Liver (tissue), 8 donors: ENCODE measurements at regions not wholly inside any gene's neighbourhood (a gene's known extent, or its start where the extent isn't known, plus 50 kb on each side); places are given as distances from the start of the nearest gene placed in this dataset.

Experiments
- DNase-seq: peaks from one replicate; pipeline ENCODE4 v3.0.0-alpha.2; 2017; ENCODE audit warnings: low spot score
- H3K27ac ChIP-seq, 2 donors: one replicate each; pipeline ENCODE4 v1.7.0; 2013; ENCODE audit warnings: inconsistent platforms in 2 of 2, low read length in 2 of 2, control low read depth in 1 of 2, low read depth in 1 of 2, mild to moderate bottlenecking in 1 of 2
- H3K27me3 ChIP-seq, 4 donors: one replicate each; pipeline versions ENCODE4 v1.6.1 to v1.7.0; 2013; ENCODE audit warnings: low read length in 3 of 4, inconsistent platforms in 1 of 4, mild to moderate bottlenecking in 1 of 4, moderate library complexity in 1 of 4; ENCODE audit not compliant: control insufficient read depth in 4 of 4, insufficient read depth in 4 of 4
- H3K36me3 ChIP-seq, 4 donors: one replicate each; pipeline versions ENCODE4 v1.6.1 to v1.7.0; 2013; ENCODE audit warnings: low read length in 3 of 4, mild to moderate bottlenecking in 3 of 4, low read depth in 1 of 4, moderate library complexity in 1 of 4; ENCODE audit not compliant: control insufficient read depth in 4 of 4, insufficient read depth in 3 of 4
- H3K4me1 ChIP-seq, 4 donors: one replicate each; pipeline versions ENCODE4 v1.6.1 to v1.7.0; 2013; ENCODE audit warnings: low read length in 3 of 4, mild to moderate bottlenecking in 3 of 4, moderate library complexity in 1 of 4; ENCODE audit not compliant: control insufficient read depth in 4 of 4, insufficient read depth in 4 of 4
- H3K4me3 ChIP-seq, 3 donors: one replicate each; pipeline versions ENCODE4 v1.6.1 to v1.7.0; 2013; ENCODE audit warnings: low read length in 3 of 3, control low read depth in 1 of 3, low read depth in 1 of 3, mild to moderate bottlenecking in 1 of 3
- H3K9ac ChIP-seq, 2 donors: one replicate each; pipeline ENCODE4 v1.7.0; 2013; ENCODE audit warnings: low read length in 2 of 2, mild to moderate bottlenecking in 2 of 2, moderate library complexity in 2 of 2, control low read depth in 1 of 2, low read depth in 1 of 2
- H3K9me3 ChIP-seq, 4 donors: one replicate each; pipeline versions ENCODE4 v1.6.1 to v1.7.0; 2013; ENCODE audit warnings: low read length in 3 of 4; ENCODE audit not compliant: control insufficient read depth in 4 of 4
- CTCF ChIP-seq: fragments of 150-350 bp; IDR thresholded peaks from 2 replicates; pipeline ENCODE4 v1.5.1; 2017; ENCODE audit warnings: improper control_type of control experiment, low read depth, low read length; ENCODE audit not compliant: missing input control
- EGR1 ChIP-seq, 2 donors: IDR thresholded peaks; 2 replicates each; pipeline ENCODE4 v1.6.1; 2016 to 2018; ENCODE audit warnings: antibody characterized with exemption in 2 of 2, low read depth in 2 of 2
- FOXA2 ChIP-seq: IDR thresholded peaks from 2 replicates; pipeline ENCODE4 v1.6.1; 2016; ENCODE audit warnings: antibody characterized with exemption
- GABPA ChIP-seq, 2 donors: IDR thresholded peaks in 1 of 2; conservative IDR thresholded peaks in 1 of 2; 2 replicates each; pipeline ENCODE4 v1.6.1; 2016; ENCODE audit warnings: antibody characterized with exemption in 2 of 2, mild to moderate bottlenecking in 1 of 2, moderate library complexity in 1 of 2
- HNF4A ChIP-seq, 2 donors: conservative IDR thresholded peaks; 2 replicates each; pipeline ENCODE4 v1.6.1; 2016; ENCODE audit warnings: antibody characterized with exemption in 2 of 2, mild to moderate bottlenecking in 2 of 2
- JUND ChIP-seq, 2 donors: IDR thresholded peaks; 2 replicates each; pipeline ENCODE4 v1.6.1; 2016; ENCODE audit warnings: antibody characterized with exemption in 2 of 2
- NR2F2 ChIP-seq: IDR thresholded peaks from 2 replicates; pipeline ENCODE4 v1.6.1; 2016; ENCODE audit warnings: antibody characterized with exemption
- RAD21 ChIP-seq, 2 donors: IDR thresholded peaks; 2 replicates each; pipeline ENCODE4 v1.6.1; 2016; ENCODE audit warnings: antibody characterized with exemption in 2 of 2, mild to moderate bottlenecking in 2 of 2
- REST ChIP-seq: IDR thresholded peaks from 2 replicates; pipeline ENCODE4 v1.6.1; 2016; ENCODE audit warnings: antibody characterized with exemption, mild to moderate bottlenecking
- RXRA ChIP-seq, 2 donors: IDR thresholded peaks; 2 replicates each; pipeline ENCODE4 v1.6.1; 2017 to 2018; ENCODE audit warnings: antibody characterized with exemption in 2 of 2, mild to moderate bottlenecking in 1 of 2
- SP1 ChIP-seq: IDR thresholded peaks from 2 replicates; pipeline ENCODE4 v1.6.1; 2018; ENCODE audit warnings: antibody characterized with exemption, mild to moderate bottlenecking
- ZBTB33 ChIP-seq: IDR thresholded peaks from 2 replicates; pipeline ENCODE4 v1.6.1; 2016; ENCODE audit warnings: antibody characterized with exemption
- WGBS: extraction: QIAGEN DNeasy Blood & Tissue Kit; methylation state at CpG from one replicate; pipeline ENCODE4 v1.1.7; 2013; 5-methylcytosine and 5-hydroxymethylcytosine counted together
- TF ChIP-seq, protein P1 (sequence below): IDR thresholded peaks from 2 replicates; pipeline ENCODE4 v1.6.1; 2016; ENCODE audit warnings: antibody characterized with exemption
- donor health status: healthy.
- donor health status: healthy.
- donor health status: healthy.
- donor health status: healthy.
- donor health status: healthy.

DNA sequence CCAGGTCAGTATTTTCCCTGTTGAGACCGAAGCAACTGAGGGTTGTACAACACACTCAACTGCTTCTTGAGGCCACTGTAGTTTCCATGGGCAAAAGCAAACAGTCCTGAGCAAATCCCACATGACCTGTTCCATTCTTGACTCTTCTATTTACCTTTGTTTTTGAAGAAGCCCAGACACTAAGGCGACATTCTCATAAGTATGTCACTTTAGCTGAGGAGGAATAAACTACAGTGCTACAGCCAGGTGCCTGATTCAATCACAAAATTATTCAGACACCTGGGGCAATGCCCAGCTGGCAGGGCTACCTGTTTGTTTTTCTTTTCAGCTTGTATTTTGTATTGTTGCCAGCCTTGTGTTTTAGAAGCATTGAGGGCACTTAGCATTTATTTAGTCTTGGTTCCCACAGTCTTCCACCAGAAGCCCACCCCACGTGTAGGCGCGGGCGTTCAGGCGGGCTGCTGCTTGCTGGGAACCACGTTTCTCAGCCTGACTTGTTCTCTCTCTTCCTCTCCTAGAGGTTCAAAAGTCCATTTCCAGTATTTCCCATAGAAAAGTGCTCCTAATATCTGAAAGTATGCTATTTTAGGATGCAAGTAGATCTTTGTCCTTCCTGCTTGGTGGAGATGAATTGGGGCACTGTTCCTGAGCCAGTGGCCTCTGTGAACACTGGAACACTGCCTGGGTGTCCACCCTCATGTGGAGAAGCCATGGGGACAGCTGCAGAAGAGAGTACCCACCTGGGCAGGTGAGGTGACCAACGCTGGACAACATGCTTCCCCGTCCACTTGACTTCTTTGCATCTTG is 99.0 kb upstream of the COPS8 start:
- Histone ChIP-seq H3K9me3 (peaks cover 0 to 4% (median 2%) of the 10 kb centered on the region in 4 donors), H3K27me3 (no peaks in the 10 kb centered on the region), H3K4me3 (no peak overlapping the region), H3K9ac (no peak overlapping the region), H3K27ac (no peak overlapping the region), H3K36me3 (no peaks in the 10 kb centered on the region), H3K4me1 (peaks cover 0 to 7% (median 0%) of the 10 kb centered on the region in 4 donors)
- WGBS: 85% methylated on average over 10 of the region's 10 CpGs
- no peak for TF ChIP-seq NR2F2
- TF ChIP-seq FOXA2: no peak
- TF ChIP-seq SP1: no peak
- no peak for TF ChIP-seq JUND (IDR thresholded peaks at IDR 0.05)
- no peak for TF ChIP-seq RAD21 (IDR thresholded peaks at IDR 0.05)
- no peak for TF ChIP-seq HNF4A (conservative IDR thresholded peaks at IDR 0.05)
- no peak for TF ChIP-seq ZBTB33
- TF ChIP-seq CTCF: no peak
- TF ChIP-seq GABPA (IDR thresholded peaks at IDR 0.05 in 1 of 2, conservative IDR thresholded peaks at IDR 0.05 in 1 of 2): no peak
- TF ChIP-seq REST: no peak
- DNase-seq: no peak

- H3K4me3 ChIP-seq: no peak overlapping the region
- no peaks in the 10 kb centered on the region for H3K27me3 ChIP-seq
- no peak overlapping the region for H3K9ac ChIP-seq
- DNase-seq: no peak
- peaks cover 0 to 7% (median 0%) of the 10 kb centered on the region in 4 donors for H3K4me1 ChIP-seq
- peak overlapping the region in 1 of 2 donors; percentile 59 for H3K27ac ChIP-seq
- TF ChIP-seq JUND (IDR thresholded peaks at IDR 0.05) (no peak), CTCF (no peak), REST (no peak), EGR1 (IDR thresholded peaks at IDR 0.05; ENCODE audit: low read depth in 2 of 2) (no peak), RXRA (IDR thresholded peaks at IDR 0.05) (no peak), SP1 (no peak), ZBTB33 (no peak), NR2F2 (no peak)
- TF ChIP-seq, protein P1, sequence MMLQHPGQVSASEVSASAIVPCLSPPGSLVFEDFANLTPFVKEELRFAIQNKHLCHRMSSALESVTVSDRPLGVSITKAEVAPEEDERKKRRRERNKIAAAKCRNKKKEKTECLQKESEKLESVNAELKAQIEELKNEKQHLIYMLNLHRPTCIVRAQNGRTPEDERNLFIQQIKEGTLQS: no peak
- H3K36me3 ChIP-seq: no peaks in the 10 kb centered on the region
- peaks cover 0 to 3% (median under 1%) of the 10 kb centered on the region in 4 donors for H3K9me3 ChIP-seq
- WGBS: 41% methylated on average over 2 of the region's 2 CpGs
These were observed 97.5 kb upstream of the COPS8 start for GRCh38 chr2:236988216-236988615.
